Activated CD4-positive, alpha-beta memory T cell treated with anti-CD3 and anti-CD28 coated beads, Interleukin-2, amount 10 ng/mL, durations not matched to agents 7 days and 5 days (primary cell): ENCODE measurements at regions not wholly inside any gene's neighbourhood (a gene's known extent, or its start where the extent isn't known, plus 50 kb on each side); places are given as distances from the start of the nearest gene placed in this dataset.
"Not testable (repeated sequence)": the region's sequence is repeated elsewhere in the genome, so short reads cannot be mapped to it uniquely, and the experiment has no call there.

Experiments
- CTCF ChIA-PET: fragments of 350-600 bp; sonication (Branson Sonifier 250); formaldehyde crosslinking; loops from one replicate; lab custom pipeline; 2021; ENCODE audit warnings: antibody characterized with exemption, inconsistent platforms; lab: Charles Lee
- POLR2A ChIA-PET: fragments of 350-600 bp; sonication (Branson Sonifier 250); formaldehyde crosslinking; loops from one replicate; lab custom pipeline; 2021; ENCODE audit warnings: antibody characterized with exemption; lab: Charles Lee
- DNase-seq: peaks from one replicate; pipeline ENCODE4 v3.0.0-alpha.2; 2020
- H3K27ac Mint-ChIP-seq: one replicate; pipeline ENCODE4 v1.8.0; 2021; ENCODE audit warnings: mild to moderate bottlenecking, mixed read lengths
- H3K27me3 Mint-ChIP-seq: one replicate; pipeline ENCODE4 v1.8.0; 2021; ENCODE audit warnings: mixed read lengths
- H3K36me3 Mint-ChIP-seq: one replicate; pipeline ENCODE4 v1.8.0; 2021; ENCODE audit warnings: low read depth, mixed read lengths
- H3K4me1 Mint-ChIP-seq: one replicate; pipeline ENCODE4 v1.8.0; 2021; ENCODE audit warnings: mixed read lengths
- H3K4me3 Mint-ChIP-seq: one replicate; pipeline ENCODE4 v1.8.0; 2021; ENCODE audit warnings: mild to moderate bottlenecking, mixed read lengths
- H3K9me3 Mint-ChIP-seq: one replicate; pipeline ENCODE4 v1.8.0; 2021; ENCODE audit warnings: mixed read lengths

DNA sequence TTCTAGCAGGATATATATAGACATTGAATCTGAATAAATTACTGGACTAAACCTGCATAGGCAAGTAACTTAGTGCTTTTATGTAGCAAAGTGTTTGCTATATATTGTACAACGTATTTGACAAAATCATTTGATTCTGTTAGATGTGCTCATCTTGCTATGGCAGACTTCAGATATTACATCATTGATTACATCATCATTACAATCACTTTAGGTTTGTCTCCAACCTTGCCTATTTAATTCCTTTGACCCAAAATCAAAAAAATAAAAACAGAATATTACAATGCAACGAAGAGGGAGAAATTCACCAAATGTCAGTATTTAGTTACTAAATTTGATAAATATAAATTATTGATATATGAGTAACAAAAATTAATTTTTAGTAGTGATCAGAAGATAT is 155.7 kb upstream of the STEAP1 start:
- DNase-seq = no peak
- H3K4me1 Mint-ChIP-seq = no peaks in the 10 kb centered on the region
- H3K4me3 Mint-ChIP-seq = no peak overlapping the region
- H3K27me3 Mint-ChIP-seq = no peaks in the 10 kb centered on the region
- CTCF ChIA-PET = no interaction called here
- peaks cover 4% of the 10 kb centered on the region for H3K9me3 Mint-ChIP-seq
- H3K36me3 Mint-ChIP-seq = no peaks in the 10 kb centered on the region
- POLR2A ChIA-PET = no interaction called here
- H3K27ac Mint-ChIP-seq = no peak overlapping the region

GRCh38 chr7:90005836-90006235 is 148.4 kb upstream of the STEAP1 start:
- H3K27me3 Mint-ChIP-seq = no peaks in the 10 kb centered on the region
- no peaks in the 10 kb centered on the region for H3K36me3 Mint-ChIP-seq
- no peak for DNase-seq
- no peaks in the 10 kb centered on the region for H3K9me3 Mint-ChIP-seq
- H3K27ac Mint-ChIP-seq = no peak overlapping the region
- no peak overlapping the region for H3K4me3 Mint-ChIP-seq
- ChIA-PET POLR2A (no interaction called here), CTCF (no interaction called here)
- no peaks in the 10 kb centered on the region for H3K4me1 Mint-ChIP-seq

- POLR2A ChIA-PET = no interaction called here
- Mint-ChIP-seq H3K27ac (no peak overlapping the region), H3K27me3 (no peaks in the 10 kb centered on the region), H3K4me1 (no peaks in the 10 kb centered on the region), H3K4me3 (no peak overlapping the region), H3K9me3 (no peaks in the 10 kb centered on the region), H3K36me3 (no peaks in the 10 kb centered on the region)
- CTCF ChIA-PET = no interaction called here
- no peak for DNase-seq
Measured at GRCh38 chr7:90007001-90007654, 147.1 kb upstream of the STEAP1 start.

GRCh38 chr7:90007831-90008230 is 146.4 kb upstream of the STEAP1 start:
- Mint-ChIP-seq H3K27me3 (no peaks in the 10 kb centered on the region), H3K27ac (no peak overlapping the region), H3K36me3 (no peaks in the 10 kb centered on the region), H3K4me1 (no peaks in the 10 kb centered on the region), H3K9me3 (no peaks in the 10 kb centered on the region), H3K4me3 (no peak overlapping the region)
- ChIA-PET POLR2A (no interaction called here), CTCF (no interaction called here)
- no peak for DNase-seq

DNA sequence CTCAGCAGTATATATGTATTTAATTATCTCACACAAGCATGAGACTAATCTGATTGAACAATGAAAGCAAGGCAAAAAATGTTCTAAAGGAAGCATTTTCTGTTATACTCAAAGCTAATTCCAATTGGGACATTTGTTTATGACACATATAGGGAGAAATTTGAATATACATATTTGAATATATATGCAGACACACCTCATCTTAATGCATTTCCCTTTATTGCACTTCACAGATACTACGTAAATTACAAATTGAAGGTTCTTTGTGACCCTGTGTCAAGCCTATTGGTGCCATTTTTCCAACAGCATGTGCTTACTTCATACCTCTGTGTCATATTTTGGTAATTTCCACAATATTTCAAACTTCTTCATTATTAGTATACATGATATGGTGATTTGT is 132.1 kb upstream of the STEAP1 start:
- no peaks in the 10 kb centered on the region for H3K9me3 Mint-ChIP-seq
- H3K27ac Mint-ChIP-seq = no peak overlapping the region
- POLR2A ChIA-PET = no interaction called here
- CTCF ChIA-PET = no interaction called here
- H3K4me1 Mint-ChIP-seq = no peaks in the 10 kb centered on the region
- no peaks in the 10 kb centered on the region for H3K36me3 Mint-ChIP-seq
- no peaks in the 10 kb centered on the region for H3K27me3 Mint-ChIP-seq
- no peak overlapping the region for H3K4me3 Mint-ChIP-seq
- DNase-seq = no peak

- Mint-ChIP-seq H3K27ac (no peak overlapping the region), H3K9me3 (no peaks in the 10 kb centered on the region), H3K36me3 (no peaks in the 10 kb centered on the region), H3K4me1 (no peaks in the 10 kb centered on the region), H3K4me3 (no peak overlapping the region), H3K27me3 (no peaks in the 10 kb centered on the region)
- ChIA-PET CTCF (no interaction called here), POLR2A (no interaction called here)
- no peak for DNase-seq
Measured at GRCh38 chr7:90025771-90026170, 128.5 kb upstream of the STEAP1 start.

DNA sequence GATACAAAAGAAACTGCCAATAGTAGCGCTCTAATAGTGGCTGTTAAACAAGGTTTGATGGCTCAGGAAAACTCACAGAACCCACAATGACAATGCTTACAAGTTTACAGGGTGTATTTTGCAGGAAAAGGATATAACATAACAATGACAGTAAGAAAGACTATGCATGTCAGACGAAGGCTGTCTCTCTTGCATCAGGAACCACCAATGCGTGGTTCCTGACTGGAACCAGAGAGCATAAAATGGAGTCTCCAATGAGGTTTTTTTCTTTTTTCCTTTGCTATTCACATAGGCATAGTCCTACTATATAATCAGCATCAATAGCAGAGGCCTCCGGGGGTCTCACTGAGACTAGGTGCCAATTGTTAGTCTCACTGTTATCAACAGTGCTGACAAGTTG is 120.4 kb upstream of the STEAP1 start:
- ChIA-PET CTCF (no interaction called here), POLR2A (no interaction called here)
- no peak for DNase-seq
- H3K9me3 Mint-ChIP-seq = no peaks in the 10 kb centered on the region
- H3K4me3 Mint-ChIP-seq = no peak overlapping the region
- H3K4me1 Mint-ChIP-seq = no peaks in the 10 kb centered on the region
- H3K27me3 Mint-ChIP-seq = no peaks in the 10 kb centered on the region
- H3K27ac Mint-ChIP-seq = no peak overlapping the region
- no peaks in the 10 kb centered on the region for H3K36me3 Mint-ChIP-seq

- Mint-ChIP-seq H3K36me3 (no peaks in the 10 kb centered on the region), H3K4me3 (no peak overlapping the region), H3K27ac (no peak overlapping the region), H3K27me3 (no peaks in the 10 kb centered on the region), H3K4me1 (no peaks in the 10 kb centered on the region), H3K9me3 (no peaks in the 10 kb centered on the region)
- no peak for DNase-seq
- POLR2A ChIA-PET = no interaction called here
- CTCF ChIA-PET = no interaction called here
Measured at GRCh38 chr7:90053094-90053493, 101.2 kb upstream of the STEAP1 start.

GRCh38 chr7:90061077-90061476 is 93.2 kb upstream of the STEAP1 start:
- H3K27ac Mint-ChIP-seq = no peak overlapping the region
- no peaks in the 10 kb centered on the region for H3K9me3 Mint-ChIP-seq
- H3K27me3 Mint-ChIP-seq = no peaks in the 10 kb centered on the region
- no peaks in the 10 kb centered on the region for H3K4me1 Mint-ChIP-seq
- DNase-seq = no peak
- H3K36me3 Mint-ChIP-seq = no peaks in the 10 kb centered on the region
- ChIA-PET POLR2A (no interaction called here), CTCF (no interaction called here)
- H3K4me3 Mint-ChIP-seq = no peak overlapping the region

GRCh38 chr7:90064370-90064769 is 89.9 kb upstream of the STEAP1 start:
- POLR2A ChIA-PET = no interaction called here
- no peaks in the 10 kb centered on the region for H3K4me1 Mint-ChIP-seq
- no peak overlapping the region for H3K27ac Mint-ChIP-seq

GRCh38 chr7:90067171-90067570 is 87.1 kb upstream of the STEAP1 start:
- CTCF ChIA-PET = no interaction called here
- Mint-ChIP-seq H3K27me3 (no peaks in the 10 kb centered on the region), H3K27ac (no peak overlapping the region), H3K4me1 (no peaks in the 10 kb centered on the region), H3K36me3 (no peaks in the 10 kb centered on the region), H3K9me3 (no peaks in the 10 kb centered on the region), H3K4me3 (no peak overlapping the region)
- POLR2A ChIA-PET = no interaction called here
- no peak for DNase-seq

More at GRCh38 chr7:90064370-90064769, 89.9 kb upstream of the STEAP1 start:
- CTCF ChIA-PET = no interaction called here
- no peak for DNase-seq
- H3K9me3 Mint-ChIP-seq = no peaks in the 10 kb centered on the region
- no peaks in the 10 kb centered on the region for H3K27me3 Mint-ChIP-seq
- H3K4me3 Mint-ChIP-seq = no peak overlapping the region
- no peaks in the 10 kb centered on the region for H3K36me3 Mint-ChIP-seq

DNA sequence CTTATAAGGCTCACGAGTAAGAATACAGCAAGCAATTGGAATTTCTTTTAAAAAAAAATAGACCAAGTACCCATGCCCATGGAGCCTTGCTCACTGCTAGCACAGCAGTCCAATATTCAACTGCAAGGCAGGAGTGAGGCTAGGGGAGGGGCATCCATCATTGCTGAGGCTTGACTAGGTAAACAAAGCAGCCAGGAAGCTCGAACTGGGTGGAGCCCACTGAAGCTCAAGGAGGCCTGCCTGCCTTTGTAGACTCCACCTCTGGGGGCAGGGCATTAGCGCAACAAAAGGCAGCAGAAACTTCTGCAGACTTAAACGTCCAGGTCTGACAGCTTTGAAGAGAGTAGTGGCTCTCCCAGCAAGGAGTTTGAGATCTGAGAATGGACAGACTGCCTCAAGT is 84.0 kb upstream of the STEAP1 start:
- H3K9me3 Mint-ChIP-seq, H3K27ac Mint-ChIP-seq, POLR2A ChIA-PET, H3K36me3 Mint-ChIP-seq, H3K27me3 Mint-ChIP-seq, H3K4me1 Mint-ChIP-seq, CTCF ChIA-PET, DNase-seq, H3K4me3 Mint-ChIP-seq: not testable (repeated sequence)

- ChIA-PET POLR2A (no interaction called here), CTCF (no interaction called here)
- no peaks in the 10 kb centered on the region for H3K4me1 Mint-ChIP-seq
- no peaks in the 10 kb centered on the region for H3K36me3 Mint-ChIP-seq
- no peak overlapping the region for H3K4me3 Mint-ChIP-seq
- H3K27me3 Mint-ChIP-seq = no peaks in the 10 kb centered on the region
- DNase-seq = no peak
- H3K27ac Mint-ChIP-seq = no peak overlapping the region
- H3K9me3 Mint-ChIP-seq = no peaks in the 10 kb centered on the region
Measured at GRCh38 chr7:90078921-90079320, 75.3 kb upstream of the STEAP1 start.

DNA sequence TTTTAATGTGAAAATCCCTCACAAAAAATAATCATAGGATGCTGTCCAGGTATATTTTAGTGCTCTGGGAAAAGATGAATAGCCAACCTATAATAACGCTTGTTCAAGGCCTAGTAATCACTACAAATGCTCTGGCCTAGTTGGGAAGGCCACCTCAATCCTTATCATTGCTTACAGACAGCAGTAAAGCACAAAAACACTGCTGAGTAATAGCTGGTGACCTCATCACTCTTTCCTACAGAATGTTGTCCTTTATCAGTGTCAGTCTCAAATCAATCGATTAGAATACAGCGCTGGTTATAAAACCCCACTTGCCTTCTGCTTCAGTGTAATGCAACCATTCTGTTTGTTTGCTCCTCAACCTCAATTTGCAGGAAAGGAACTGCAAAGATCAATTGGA is 72.6 kb upstream of the STEAP1 start:
- Mint-ChIP-seq H3K36me3 (no peaks in the 10 kb centered on the region), H3K4me1 (no peaks in the 10 kb centered on the region), H3K4me3 (no peak overlapping the region), H3K27me3 (no peaks in the 10 kb centered on the region), H3K9me3 (no peaks in the 10 kb centered on the region), H3K27ac (no peak overlapping the region)
- no peak for DNase-seq
- ChIA-PET POLR2A (no interaction called here), CTCF (no interaction called here)
